ENCODE measurements at regions not wholly inside any gene's neighbourhood (a gene's known extent, or its start where the extent isn't known, plus 50 kb on each side); places are given as distances from the start of the nearest gene placed in this dataset.

DNA sequence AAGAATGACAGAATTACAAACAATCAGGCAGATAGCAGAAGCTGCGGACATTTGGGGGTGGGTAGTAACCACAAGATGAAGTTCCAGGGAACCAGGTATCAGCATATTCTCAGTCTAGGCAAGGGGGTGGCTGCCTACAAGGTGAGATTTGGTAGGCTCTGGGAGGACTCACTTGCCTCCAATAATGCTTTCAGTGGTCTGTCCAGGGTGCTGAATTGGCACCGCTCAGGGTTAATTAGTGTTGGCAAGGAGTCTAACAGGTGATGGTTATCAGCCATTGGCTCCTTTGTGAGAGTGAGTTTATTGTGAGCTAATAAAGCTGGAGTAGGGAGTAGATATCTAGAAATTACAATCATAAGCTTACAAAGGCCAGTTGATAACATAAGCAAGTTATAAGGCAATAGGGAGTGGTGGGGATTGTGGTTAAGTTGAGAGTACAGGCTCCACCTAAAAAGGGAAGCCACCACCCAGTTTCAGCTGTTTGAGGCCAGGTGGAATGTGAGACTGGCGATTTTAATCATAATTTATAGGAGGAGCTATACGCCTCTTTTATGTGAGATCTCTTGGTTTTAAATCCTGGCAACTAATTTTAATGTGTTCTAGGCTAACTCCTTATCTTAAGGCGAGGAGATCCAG lies 320.5 kb downstream of the MIAT start:
- H3K27me3 ChIP-seq (ENCODE audit: control insufficient read depth in 1 of 2, insufficient read depth in 1 of 2, low read length in 2 of 2): peaks cover 45 to 51% of the 10 kb centered on the region in 2 experiments
- H2AK5ac ChIP-seq (ENCODE audit: low read length, severe bottlenecking): no peak overlapping the region
- H3K79me1 ChIP-seq (replicated peaks; ENCODE audit: low read length, poor library complexity, severe bottlenecking): no peaks in the 10 kb centered on the region
- no peak overlapping the region for H2BK12ac ChIP-seq (ENCODE audit: low read length in 2 of 2)
- no peak overlapping the region for H3K4me3 ChIP-seq (ENCODE audit: insufficient read depth in 1 of 2, low read depth in 1 of 2, low read length in 2 of 2)
- no peaks in the 10 kb centered on the region for H3K9me3 ChIP-seq (ENCODE audit: control insufficient read depth, low read length)
- no peak overlapping the region for H2BK120ac ChIP-seq (ENCODE audit: low read depth, low read length)
- no peak overlapping the region for H4K8ac ChIP-seq (ENCODE audit: low read length)
- no peak overlapping the region for H3K23ac ChIP-seq (ENCODE audit: low read length in 2 of 2)
- DNase-seq: no peak
- no peak overlapping the region for H3K9ac ChIP-seq (ENCODE audit: low read length)
- no peaks in the 10 kb centered on the region for H3K36me3 ChIP-seq (ENCODE audit: control insufficient read depth in 1 of 2, insufficient read depth in 2 of 2, low read depth in 1 of 2, low read length in 2 of 2)
- no peak overlapping the region for H2AFZ ChIP-seq (ENCODE audit: low read depth, low read length)
- H2BK15ac ChIP-seq (ENCODE audit: low read depth, poor library complexity, severe bottlenecking): no peak overlapping the region
- no peak overlapping the region for H3K14ac ChIP-seq (ENCODE audit: low read length in 2 of 2)
- 63% methylated on average over 5 of the region's 5 CpGs for WGBS
- H3K18ac ChIP-seq (ENCODE audit: low read depth in 1 of 2, low read length in 2 of 2): no peak overlapping the region
- H3K4me1 ChIP-seq (ENCODE audit: control insufficient read depth, insufficient read depth, low read depth, low read length): peaks cover 2% of the 10 kb centered on the region
- H3K27ac ChIP-seq (ENCODE audit: low read length, poor library complexity, severe bottlenecking): no peak overlapping the region
- no peak overlapping the region for H4K91ac ChIP-seq (ENCODE audit: low read length)
- no peak overlapping the region for H3K4me2 ChIP-seq (ENCODE audit: low read length, poor library complexity, severe bottlenecking)
- H2BK5ac ChIP-seq (ENCODE audit: low read depth, low read length, poor library complexity, severe bottlenecking): no peak overlapping the region
- H3K4ac ChIP-seq (ENCODE audit: low read depth in 1 of 2, low read length in 2 of 2): no peak overlapping the region

DNA sequence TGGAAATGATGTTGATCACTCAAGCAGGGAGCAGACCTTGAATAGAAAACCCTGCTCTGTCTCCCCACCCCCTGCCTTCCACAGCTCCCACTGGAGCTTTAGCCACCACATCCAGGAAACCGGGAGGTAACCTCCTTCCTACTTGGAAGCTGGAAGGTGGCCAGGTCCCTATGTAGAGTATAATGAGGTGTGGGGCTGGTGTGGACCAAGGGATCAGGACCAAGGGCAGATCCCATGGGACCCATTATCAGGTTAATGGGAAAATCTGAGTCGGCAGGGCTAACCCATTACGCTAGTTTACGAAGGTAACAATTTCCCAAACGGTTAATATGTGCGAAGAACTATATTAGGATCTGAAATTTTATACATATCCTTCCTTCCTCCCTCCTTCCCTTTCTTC lies 321.9 kb downstream of the MIAT start:
- no peak overlapping the region for H2AFZ ChIP-seq (ENCODE audit: low read depth, low read length)
- no peak overlapping the region for H2BK120ac ChIP-seq (ENCODE audit: low read depth, low read length)
- peaks cover 2% of the 10 kb centered on the region for H3K4me1 ChIP-seq (ENCODE audit: control insufficient read depth, insufficient read depth, low read depth, low read length)
- no peak for DNase-seq
- H3K9ac ChIP-seq (ENCODE audit: low read length): no peak overlapping the region
- no peaks in the 10 kb centered on the region for H3K9me3 ChIP-seq (ENCODE audit: control insufficient read depth, low read length)
- H3K36me3 ChIP-seq (ENCODE audit: control insufficient read depth in 1 of 2, insufficient read depth in 2 of 2, low read depth in 1 of 2, low read length in 2 of 2): no peaks in the 10 kb centered on the region
- H3K18ac ChIP-seq (ENCODE audit: low read depth in 1 of 2, low read length in 2 of 2): no peak overlapping the region
- no peak overlapping the region for H2BK12ac ChIP-seq (ENCODE audit: low read length in 2 of 2)
- peaks cover 58 to 63% of the 10 kb centered on the region in 2 experiments for H3K27me3 ChIP-seq (ENCODE audit: control insufficient read depth in 1 of 2, insufficient read depth in 1 of 2, low read length in 2 of 2)
- H4K91ac ChIP-seq (ENCODE audit: low read length): no peak overlapping the region
- H2AK5ac ChIP-seq (ENCODE audit: low read length, severe bottlenecking): no peak overlapping the region
- H3K4me3 ChIP-seq (ENCODE audit: insufficient read depth in 1 of 2, low read depth in 1 of 2, low read length in 2 of 2): no peak overlapping the region
- no peak overlapping the region for H4K8ac ChIP-seq (ENCODE audit: low read length)
- H3K23ac ChIP-seq (ENCODE audit: low read length in 2 of 2): no peak overlapping the region
- H3K4ac ChIP-seq (ENCODE audit: low read depth in 1 of 2, low read length in 2 of 2): no peak overlapping the region
- H3K27ac ChIP-seq (ENCODE audit: low read length, poor library complexity, severe bottlenecking): no peak overlapping the region
- no peak overlapping the region for H3K4me2 ChIP-seq (ENCODE audit: low read length, poor library complexity, severe bottlenecking)
- H2BK15ac ChIP-seq (ENCODE audit: low read depth, poor library complexity, severe bottlenecking): no peak overlapping the region
- H2BK5ac ChIP-seq (ENCODE audit: low read depth, low read length, poor library complexity, severe bottlenecking): no peak overlapping the region
- no peaks in the 10 kb centered on the region for H3K79me1 ChIP-seq (replicated peaks; ENCODE audit: low read length, poor library complexity, severe bottlenecking)
- 64% methylated on average over 6 of the region's 6 CpGs for WGBS
- no peak overlapping the region for H3K14ac ChIP-seq (ENCODE audit: low read length in 2 of 2)

DNA sequence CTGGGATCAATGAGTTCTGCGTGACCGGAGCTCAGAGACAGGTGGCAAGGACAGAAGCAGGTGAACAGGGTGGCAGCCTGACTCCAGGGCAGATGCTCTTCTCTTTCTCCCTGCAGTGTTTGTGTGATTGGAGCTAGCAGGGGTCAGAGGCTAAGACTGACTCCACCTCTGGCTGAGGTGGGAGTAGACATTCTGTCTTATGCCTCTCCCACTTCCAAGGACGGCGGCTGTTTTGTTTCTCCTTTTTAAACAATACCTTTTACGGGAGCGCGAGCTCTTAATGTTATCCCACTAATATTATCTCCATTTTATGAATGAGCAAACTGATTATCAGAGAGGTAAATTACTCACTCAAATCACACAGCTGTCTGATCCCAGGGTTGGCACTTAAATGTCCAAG lies 323.7 kb downstream of the MIAT start:
- WGBS: 90% methylated on average over 7 of the region's 7 CpGs

DNA sequence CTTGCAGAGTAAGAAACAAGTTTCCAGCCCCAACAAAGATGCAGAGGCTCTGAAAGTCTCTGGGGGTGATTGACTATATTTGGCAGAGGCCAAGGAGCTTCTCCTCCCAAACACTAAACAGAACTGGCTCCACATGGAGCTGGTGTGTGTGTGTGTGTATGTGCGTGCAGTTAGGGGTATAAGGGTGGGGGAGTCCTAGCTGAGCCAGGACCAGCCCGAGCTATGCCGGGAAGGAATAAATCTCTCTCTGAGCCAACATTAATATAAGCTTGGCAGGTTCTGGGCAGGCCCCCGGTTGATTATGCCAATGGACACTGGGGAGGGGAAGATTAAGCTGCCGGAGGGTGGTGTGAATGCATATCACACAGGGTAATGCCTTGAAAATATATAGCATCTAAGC lies 324.2 kb downstream of the MIAT start:
- Histone ChIP-seq H3K79me1 (replicated peaks; ENCODE audit: low read length, poor library complexity, severe bottlenecking) (no peaks in the 10 kb centered on the region), H3K4me3 (ENCODE audit: insufficient read depth in 1 of 2, low read depth in 1 of 2, low read length in 2 of 2) (no peak overlapping the region), H4K91ac (ENCODE audit: low read length) (no peak overlapping the region), H3K4me2 (ENCODE audit: low read length, poor library complexity, severe bottlenecking) (no peak overlapping the region), H3K4me1 (ENCODE audit: control insufficient read depth, insufficient read depth, low read depth, low read length) (peaks cover 4% of the 10 kb centered on the region), H3K9me3 (ENCODE audit: control insufficient read depth, low read length) (no peaks in the 10 kb centered on the region), H2AFZ (ENCODE audit: low read depth, low read length) (no peak overlapping the region), H2BK15ac (ENCODE audit: low read depth, poor library complexity, severe bottlenecking) (no peak overlapping the region), H2BK5ac (ENCODE audit: low read depth, low read length, poor library complexity, severe bottlenecking) (no peak overlapping the region), H3K27ac (ENCODE audit: low read length, poor library complexity, severe bottlenecking) (no peak overlapping the region), H3K14ac (ENCODE audit: low read length in 2 of 2) (no peak overlapping the region), H2AK5ac (ENCODE audit: low read length, severe bottlenecking) (no peak overlapping the region), H3K18ac (ENCODE audit: low read depth in 1 of 2, low read length in 2 of 2) (no peak overlapping the region), H3K4ac (ENCODE audit: low read depth in 1 of 2, low read length in 2 of 2) (no peak overlapping the region), H4K8ac (ENCODE audit: low read length) (no peak overlapping the region), H3K36me3 (ENCODE audit: control insufficient read depth in 1 of 2, insufficient read depth in 2 of 2, low read depth in 1 of 2, low read length in 2 of 2) (no peaks in the 10 kb centered on the region), H2BK12ac (ENCODE audit: low read length in 2 of 2) (no peak overlapping the region), H3K23ac (ENCODE audit: low read length in 2 of 2) (no peak overlapping the region), H3K27me3 (ENCODE audit: control insufficient read depth in 1 of 2, insufficient read depth in 1 of 2, low read length in 2 of 2) (peaks cover 75 to 77% of the 10 kb centered on the region in 2 experiments), H3K9ac (ENCODE audit: low read length) (no peak overlapping the region), H2BK120ac (ENCODE audit: low read depth, low read length) (no peak overlapping the region)
- no peak for DNase-seq
- 88% methylated on average over 5 of the region's 5 CpGs for WGBS

More for the DNA sequence above, 323.7 kb downstream of the MIAT start:
- Histone ChIP-seq H3K36me3 (ENCODE audit: control insufficient read depth in 1 of 2, insufficient read depth in 2 of 2, low read depth in 1 of 2, low read length in 2 of 2) (no peaks in the 10 kb centered on the region), H3K9ac (ENCODE audit: low read length) (no peak overlapping the region), H3K4ac (ENCODE audit: low read depth in 1 of 2, low read length in 2 of 2) (no peak overlapping the region), H3K14ac (ENCODE audit: low read length in 2 of 2) (no peak overlapping the region), H3K18ac (ENCODE audit: low read depth in 1 of 2, low read length in 2 of 2) (no peak overlapping the region), H4K8ac (ENCODE audit: low read length) (no peak overlapping the region), H3K4me3 (ENCODE audit: insufficient read depth in 1 of 2, low read depth in 1 of 2, low read length in 2 of 2) (no peak overlapping the region), H2BK12ac (ENCODE audit: low read length in 2 of 2) (no peak overlapping the region), H2BK120ac (ENCODE audit: low read depth, low read length) (no peak overlapping the region), H3K9me3 (ENCODE audit: control insufficient read depth, low read length) (no peaks in the 10 kb centered on the region), H3K4me2 (ENCODE audit: low read length, poor library complexity, severe bottlenecking) (no peak overlapping the region), H3K27me3 (ENCODE audit: control insufficient read depth in 1 of 2, insufficient read depth in 1 of 2, low read length in 2 of 2) (peaks cover 70 to 76% of the 10 kb centered on the region in 2 experiments), H3K23ac (ENCODE audit: low read length in 2 of 2) (no peak overlapping the region), H3K79me1 (replicated peaks; ENCODE audit: low read length, poor library complexity, severe bottlenecking) (no peaks in the 10 kb centered on the region), H3K4me1 (ENCODE audit: control insufficient read depth, insufficient read depth, low read depth, low read length) (peaks cover 1% of the 10 kb centered on the region), H4K91ac (ENCODE audit: low read length) (no peak overlapping the region), H2AK5ac (ENCODE audit: low read length, severe bottlenecking) (no peak overlapping the region), H2AFZ (ENCODE audit: low read depth, low read length) (no peak overlapping the region), H2BK15ac (ENCODE audit: low read depth, poor library complexity, severe bottlenecking) (no peak overlapping the region), H3K27ac (ENCODE audit: low read length, poor library complexity, severe bottlenecking) (no peak overlapping the region), H2BK5ac (ENCODE audit: low read depth, low read length, poor library complexity, severe bottlenecking) (no peak overlapping the region)
- no peak for DNase-seq
